ENCODE measurements at regions not wholly inside any gene's neighbourhood (a gene's known extent, or its start where the extent isn't known, plus 50 kb on each side); places are given as distances from the start of the nearest gene placed in this dataset.

DNA sequence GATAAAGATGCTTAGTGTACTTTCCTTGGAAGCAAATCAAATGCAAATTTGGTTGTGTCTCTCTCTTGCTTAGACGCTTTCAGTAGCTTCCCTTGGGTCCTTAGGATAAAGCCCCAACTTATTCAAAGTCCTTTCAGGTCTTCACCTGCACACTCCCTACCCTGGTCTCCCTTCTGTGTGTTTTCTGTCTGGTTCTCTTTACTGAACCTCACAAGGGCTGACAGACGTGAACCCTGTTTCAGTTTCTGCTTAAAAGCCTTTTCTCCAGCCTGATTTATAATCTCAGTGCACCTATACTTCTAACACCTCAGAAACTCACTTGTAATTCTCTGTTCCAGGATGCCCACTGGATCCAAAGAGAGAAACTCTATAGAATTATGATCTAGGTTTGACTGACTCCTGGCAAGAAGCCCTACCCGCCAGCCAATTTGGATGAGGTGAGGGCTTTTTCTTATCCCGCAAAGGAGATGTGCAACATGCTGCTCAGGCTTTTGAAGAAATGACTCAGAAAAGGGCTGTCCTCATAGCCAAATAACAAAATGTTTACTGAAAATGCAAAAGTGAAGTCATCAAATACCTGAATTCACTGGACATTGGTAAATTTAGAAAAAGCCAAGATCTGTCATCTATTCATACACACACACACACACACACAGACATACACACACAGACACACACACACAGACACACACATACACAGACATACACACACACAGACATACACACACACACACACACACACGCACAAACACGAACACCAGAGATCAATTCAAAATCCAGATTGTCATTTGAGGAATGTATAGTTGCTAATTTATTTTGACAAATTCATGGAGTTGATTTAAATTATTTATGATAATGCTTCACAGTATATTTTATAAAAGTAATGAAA is 102.4 kb upstream of the EOMES start:
- Mint-ChIP-seq H3K4me1 (no peaks in the 10 kb centered on the region), H3K9me3 (peaks cover 2 to 13% (median 3%) of the 10 kb centered on the region in 7 donors), H3K36me3 (no peaks in the 10 kb centered on the region), H3K4me3 (no peak overlapping the region), H3K27me3 (ENCODE audit: low read depth in 3 of 3) (peaks cover 0 to 1% (median 1%) of the 10 kb centered on the region in 3 donors), H3K27ac (no peak overlapping the region)
- no peaks in the 10 kb centered on the region for H4K20me1 ChIP-seq (ENCODE audit: insufficient read depth, low read length)
- no peak overlapping the region for H3K9ac ChIP-seq (ENCODE audit: insufficient read depth, low read length, poor library complexity, severe bottlenecking)
- H3K4me1 ChIP-seq (ENCODE audit: control insufficient read depth in 1 of 2, insufficient read depth in 2 of 2, low read length in 2 of 2) = no peaks in the 10 kb centered on the region
- H3K27ac ChIP-seq (ENCODE audit: low read depth in 1 of 2, low read length in 2 of 2) = no peak overlapping the region
- H3K36me3 ChIP-seq (replicated peaks in 1 of 2; ENCODE audit: control insufficient read depth in 1 of 2, insufficient read depth in 2 of 2, low read length in 2 of 2) = no peaks in the 10 kb centered on the region
- TF ChIP-seq, protein P1, sequence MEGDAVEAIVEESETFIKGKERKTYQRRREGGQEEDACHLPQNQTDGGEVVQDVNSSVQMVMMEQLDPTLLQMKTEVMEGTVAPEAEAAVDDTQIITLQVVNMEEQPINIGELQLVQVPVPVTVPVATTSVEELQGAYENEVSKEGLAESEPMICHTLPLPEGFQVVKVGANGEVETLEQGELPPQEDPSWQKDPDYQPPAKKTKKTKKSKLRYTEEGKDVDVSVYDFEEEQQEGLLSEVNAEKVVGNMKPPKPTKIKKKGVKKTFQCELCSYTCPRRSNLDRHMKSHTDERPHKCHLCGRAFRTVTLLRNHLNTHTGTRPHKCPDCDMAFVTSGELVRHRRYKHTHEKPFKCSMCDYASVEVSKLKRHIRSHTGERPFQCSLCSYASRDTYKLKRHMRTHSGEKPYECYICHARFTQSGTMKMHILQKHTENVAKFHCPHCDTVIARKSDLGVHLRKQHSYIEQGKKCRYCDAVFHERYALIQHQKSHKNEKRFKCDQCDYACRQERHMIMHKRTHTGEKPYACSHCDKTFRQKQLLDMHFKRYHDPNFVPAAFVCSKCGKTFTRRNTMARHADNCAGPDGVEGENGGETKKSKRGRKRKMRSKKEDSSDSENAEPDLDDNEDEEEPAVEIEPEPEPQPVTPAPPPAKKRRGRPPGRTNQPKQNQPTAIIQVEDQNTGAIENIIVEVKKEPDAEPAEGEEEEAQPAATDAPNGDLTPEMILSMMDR (IDR thresholded peaks at IDR 0.05) = no peak
- no peak overlapping the region for H3K4me3 ChIP-seq (replicated peaks in 1 of 3; ENCODE audit: low read depth in 2 of 3, low read length in 3 of 3)
- H3K27me3 ChIP-seq (ENCODE audit: control insufficient read depth in 2 of 2, insufficient read depth in 2 of 2, low read length in 2 of 2) = no peaks in the 10 kb centered on the region
- H3K4me2 ChIP-seq (replicated peaks; ENCODE audit: extremely low read depth, low read length, poor library complexity, severe bottlenecking) = no peak overlapping the region
- no peaks in the 10 kb centered on the region for H3K9me3 ChIP-seq (replicated peaks in 1 of 2; ENCODE audit: control insufficient read depth in 1 of 2, insufficient read depth in 1 of 2, low read length in 2 of 2)
- intact Hi-C loops (cut with micrococcal nuclease) = no loop called here
- no peak for DNase-seq
- H3K79me2 ChIP-seq (ENCODE audit: insufficient read depth, low read length) = no peaks in the 10 kb centered on the region
- no peak overlapping the region for H2AFZ ChIP-seq (ENCODE audit: insufficient read depth, low read depth, low read length, poor library complexity, severe bottlenecking)
- WGBS (ENCODE audit: insufficient coverage) = 86% methylated on average over 1 of the region's 6 CpGs

DNA sequence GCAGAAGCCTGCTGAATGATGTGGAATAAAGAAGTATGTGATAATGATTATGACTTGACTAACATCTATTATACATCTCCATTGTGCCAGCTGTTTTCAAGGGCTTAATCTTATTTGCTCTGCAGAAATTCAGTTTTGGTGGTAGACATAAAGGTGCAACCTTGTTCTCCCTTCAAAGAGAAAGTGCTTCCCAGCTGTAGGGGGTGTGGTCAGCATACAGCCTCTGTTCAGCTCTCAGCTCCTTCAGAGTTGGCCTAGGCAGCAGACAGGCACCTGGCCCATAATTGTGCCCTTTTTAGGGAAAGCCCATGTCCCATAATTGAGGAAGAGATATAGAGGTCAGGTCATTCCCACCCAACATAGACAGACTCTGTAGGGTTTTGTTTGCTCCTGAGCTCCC is 104.3 kb upstream of the EOMES start:
- TF ChIP-seq, protein P1 (IDR thresholded peaks at IDR 0.05) = no peak
- no peaks in the 10 kb centered on the region for H3K9me3 ChIP-seq (replicated peaks in 1 of 2; ENCODE audit: control insufficient read depth in 1 of 2, insufficient read depth in 1 of 2, low read length in 2 of 2)
- no peaks in the 10 kb centered on the region for H4K20me1 ChIP-seq (ENCODE audit: insufficient read depth, low read length)
- no peaks in the 10 kb centered on the region for H3K4me1 Mint-ChIP-seq
- H3K4me2 ChIP-seq (replicated peaks; ENCODE audit: extremely low read depth, low read length, poor library complexity, severe bottlenecking) = no peak overlapping the region
- H3K27ac Mint-ChIP-seq = no peak overlapping the region
- H3K4me3 ChIP-seq (replicated peaks in 1 of 3; ENCODE audit: low read depth in 2 of 3, low read length in 3 of 3) = no peak overlapping the region
- H3K4me3 Mint-ChIP-seq = no peak overlapping the region
- no peak overlapping the region for H3K27ac ChIP-seq (ENCODE audit: low read depth in 1 of 2, low read length in 2 of 2)
- no peaks in the 10 kb centered on the region for H3K79me2 ChIP-seq (ENCODE audit: insufficient read depth, low read length)
- peaks cover 0 to 1% (median 1%) of the 10 kb centered on the region in 3 donors for H3K27me3 Mint-ChIP-seq (ENCODE audit: low read depth in 3 of 3)
- H3K36me3 ChIP-seq (replicated peaks in 1 of 2; ENCODE audit: control insufficient read depth in 1 of 2, insufficient read depth in 2 of 2, low read length in 2 of 2) = no peaks in the 10 kb centered on the region
- no peak overlapping the region for H3K9ac ChIP-seq (ENCODE audit: insufficient read depth, low read length, poor library complexity, severe bottlenecking)
- no peaks in the 10 kb centered on the region for H3K4me1 ChIP-seq (ENCODE audit: control insufficient read depth in 1 of 2, insufficient read depth in 2 of 2, low read length in 2 of 2)
- H3K36me3 Mint-ChIP-seq = no peaks in the 10 kb centered on the region
- no peaks in the 10 kb centered on the region for H3K27me3 ChIP-seq (ENCODE audit: control insufficient read depth in 2 of 2, insufficient read depth in 2 of 2, low read length in 2 of 2)
- peaks cover 2 to 11% (median 3%) of the 10 kb centered on the region in 7 donors for H3K9me3 Mint-ChIP-seq
- intact Hi-C loops (cut with micrococcal nuclease) = no loop called here
- H2AFZ ChIP-seq (ENCODE audit: insufficient read depth, low read depth, low read length, poor library complexity, severe bottlenecking) = no peak overlapping the region
- no peak for DNase-seq
